ENCODE measurements at regions not wholly inside any gene's neighbourhood (a gene's known extent, or its start where the extent isn't known, plus 50 kb on each side); places are given as distances from the start of the nearest gene placed in this dataset.

DNA sequence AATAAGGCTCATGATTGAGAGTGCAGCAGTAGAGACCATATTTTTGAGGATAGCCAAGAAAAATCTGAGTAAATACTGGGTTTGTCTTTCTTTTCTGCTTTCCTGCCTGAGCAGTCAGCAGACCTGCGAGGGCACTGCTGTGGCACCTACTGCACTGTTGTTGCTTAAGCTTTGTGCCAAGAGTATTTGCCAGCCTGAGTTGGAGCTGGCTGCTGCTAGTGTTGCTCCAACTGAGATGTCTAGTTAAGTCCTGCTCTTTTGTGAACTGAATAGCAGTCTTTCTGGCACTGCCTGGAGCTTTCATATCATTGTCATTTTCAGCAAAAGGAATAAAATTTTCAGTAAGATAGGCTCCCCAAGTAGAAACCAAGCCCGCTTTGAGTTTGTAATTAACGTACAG is 214.5 kb upstream of the P2RY1 start:
- TF ChIP-seq, protein P1, sequence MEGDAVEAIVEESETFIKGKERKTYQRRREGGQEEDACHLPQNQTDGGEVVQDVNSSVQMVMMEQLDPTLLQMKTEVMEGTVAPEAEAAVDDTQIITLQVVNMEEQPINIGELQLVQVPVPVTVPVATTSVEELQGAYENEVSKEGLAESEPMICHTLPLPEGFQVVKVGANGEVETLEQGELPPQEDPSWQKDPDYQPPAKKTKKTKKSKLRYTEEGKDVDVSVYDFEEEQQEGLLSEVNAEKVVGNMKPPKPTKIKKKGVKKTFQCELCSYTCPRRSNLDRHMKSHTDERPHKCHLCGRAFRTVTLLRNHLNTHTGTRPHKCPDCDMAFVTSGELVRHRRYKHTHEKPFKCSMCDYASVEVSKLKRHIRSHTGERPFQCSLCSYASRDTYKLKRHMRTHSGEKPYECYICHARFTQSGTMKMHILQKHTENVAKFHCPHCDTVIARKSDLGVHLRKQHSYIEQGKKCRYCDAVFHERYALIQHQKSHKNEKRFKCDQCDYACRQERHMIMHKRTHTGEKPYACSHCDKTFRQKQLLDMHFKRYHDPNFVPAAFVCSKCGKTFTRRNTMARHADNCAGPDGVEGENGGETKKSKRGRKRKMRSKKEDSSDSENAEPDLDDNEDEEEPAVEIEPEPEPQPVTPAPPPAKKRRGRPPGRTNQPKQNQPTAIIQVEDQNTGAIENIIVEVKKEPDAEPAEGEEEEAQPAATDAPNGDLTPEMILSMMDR (IDR thresholded peaks at IDR 0.05), result no peak
- no peak for TF ChIP-seq POLR2A (IDR thresholded peaks at IDR 0.05)

All from uterus (tissue), 2 donors.